Psoas muscle (tissue), 7 donors: ENCODE measurements at regions not wholly inside any gene's neighbourhood (a gene's known extent, or its start where the extent isn't known, plus 50 kb on each side); places are given as distances from the start of the nearest gene placed in this dataset.

Experiments
- ATAC-seq, 4 donors: fragments of 200-7000 bp; cut with Tn5 transposase; one replicate each; pipeline ENCODE4 v1.9.1; 2020; ENCODE audit warnings: moderate library complexity in 3 of 4, mild to moderate bottlenecking in 2 of 4
- DNase-seq, 2 donors: peaks; one replicate each; pipeline ENCODE4 v3.0.0-alpha.2; 2020
- H3K27ac ChIP-seq: fragments of 200-600 bp; one replicate; pipeline ENCODE4 v1.8.0; 2022
- H3K27me3 ChIP-seq, 3 donors: fragments of 200-600 bp in 1 of 3; one replicate each; pipeline versions ENCODE4 v1.6.1 to v1.8.0; 2013 to 2022; ENCODE audit warnings: low read length in 2 of 3, mild to moderate bottlenecking in 2 of 3, moderate library complexity in 1 of 3; ENCODE audit not compliant: insufficient read depth in 3 of 3
- H3K36me3 ChIP-seq, 2 donors: fragments of 200-600 bp in 1 of 2; one replicate each; pipeline versions ENCODE4 v1.6.1 to v1.8.0; 2013 to 2022; ENCODE audit warnings: low read depth in 1 of 2, mild to moderate bottlenecking in 1 of 2, moderate library complexity in 1 of 2; ENCODE audit not compliant: insufficient read depth in 1 of 2
- H3K4me1 ChIP-seq: fragments of 200-600 bp; one replicate; pipeline ENCODE4 v1.8.0; 2022
- H3K4me3 ChIP-seq: fragments of 200-600 bp; one replicate; pipeline ENCODE4 v1.8.0; 2022; ENCODE audit warnings: mild to moderate bottlenecking
- H3K9me3 ChIP-seq: fragments of 200-600 bp; one replicate; pipeline ENCODE4 v1.8.0; 2022
- WGBS, 3 donors: extraction: QIAGEN DNeasy Blood & Tissue Kit; methylation state at CpG; one replicate each; pipeline versions ENCODE4 v1.1.6 to v1.1.7; 2013; 5-methylcytosine and 5-hydroxymethylcytosine counted together
- intact Hi-C, 2 donors: fragments of 100-400 bp; cut with DNase I; formaldehyde crosslinking; loops; one replicate each; pipeline versions ENCODE4 v1.11.0 to v1.14.2; 2022
- TF ChIP-seq, protein P1 (sequence below): fragments of 200-600 bp; IDR thresholded peaks from one replicate; pipeline ENCODE4 v1.8.0; 2022; ENCODE audit warnings: antibody characterized with exemption
- donor health status: healthy with polysubstance abuse.
- donor health status: DM: no; HTN: no; CAD: no; lungs with moderate emphysema.
- donor health status: Bipolar disorder and iron deficiency.
- donor health status: healthy.
- donor health status: DM: yes; HTN: yes; CAD: no.
- donor health status: DM: no; HTN: no; CAD: no.
- donor health status: DM: yes; HTN: yes; CAD: no.

GRCh38 chr3:31038086-31038739 is 143.8 kb upstream of the GADL1 start:
- Histone ChIP-seq H3K27me3 (no peaks in the 10 kb centered on the region), H3K36me3 (no peaks in the 10 kb centered on the region), H3K9me3 (no peaks in the 10 kb centered on the region), H3K4me1 (peaks cover 16% of the 10 kb centered on the region), H3K27ac (no peak overlapping the region), H3K4me3 (no peak overlapping the region)
- 97 to 99% (median 97%) methylated on average over 3 of the region's 3 CpGs for WGBS, 3 donors
- DNase-seq, result no peak
- TF ChIP-seq, protein P1, sequence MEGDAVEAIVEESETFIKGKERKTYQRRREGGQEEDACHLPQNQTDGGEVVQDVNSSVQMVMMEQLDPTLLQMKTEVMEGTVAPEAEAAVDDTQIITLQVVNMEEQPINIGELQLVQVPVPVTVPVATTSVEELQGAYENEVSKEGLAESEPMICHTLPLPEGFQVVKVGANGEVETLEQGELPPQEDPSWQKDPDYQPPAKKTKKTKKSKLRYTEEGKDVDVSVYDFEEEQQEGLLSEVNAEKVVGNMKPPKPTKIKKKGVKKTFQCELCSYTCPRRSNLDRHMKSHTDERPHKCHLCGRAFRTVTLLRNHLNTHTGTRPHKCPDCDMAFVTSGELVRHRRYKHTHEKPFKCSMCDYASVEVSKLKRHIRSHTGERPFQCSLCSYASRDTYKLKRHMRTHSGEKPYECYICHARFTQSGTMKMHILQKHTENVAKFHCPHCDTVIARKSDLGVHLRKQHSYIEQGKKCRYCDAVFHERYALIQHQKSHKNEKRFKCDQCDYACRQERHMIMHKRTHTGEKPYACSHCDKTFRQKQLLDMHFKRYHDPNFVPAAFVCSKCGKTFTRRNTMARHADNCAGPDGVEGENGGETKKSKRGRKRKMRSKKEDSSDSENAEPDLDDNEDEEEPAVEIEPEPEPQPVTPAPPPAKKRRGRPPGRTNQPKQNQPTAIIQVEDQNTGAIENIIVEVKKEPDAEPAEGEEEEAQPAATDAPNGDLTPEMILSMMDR, result no peak
- intact Hi-C loops, result no loop called here
- ATAC-seq, result no peak

GRCh38 chr3:31039145-31039544 is 144.7 kb upstream of the GADL1 start:
- Histone ChIP-seq H3K27ac (no peak overlapping the region), H3K4me3 (no peak overlapping the region), H3K36me3 (no peaks in the 10 kb centered on the region), H3K9me3 (no peaks in the 10 kb centered on the region), H3K27me3 (no peaks in the 10 kb centered on the region), H3K4me1 (peaks cover 16% of the 10 kb centered on the region)
- DNase-seq (no peak), ATAC-seq (no peak)
- intact Hi-C loops, result no loop called here
- TF ChIP-seq, protein P1, result no peak
- 70 to 87% (median 84%) methylated on average over 1 of the region's 1 CpG for WGBS, 3 donors

DNA sequence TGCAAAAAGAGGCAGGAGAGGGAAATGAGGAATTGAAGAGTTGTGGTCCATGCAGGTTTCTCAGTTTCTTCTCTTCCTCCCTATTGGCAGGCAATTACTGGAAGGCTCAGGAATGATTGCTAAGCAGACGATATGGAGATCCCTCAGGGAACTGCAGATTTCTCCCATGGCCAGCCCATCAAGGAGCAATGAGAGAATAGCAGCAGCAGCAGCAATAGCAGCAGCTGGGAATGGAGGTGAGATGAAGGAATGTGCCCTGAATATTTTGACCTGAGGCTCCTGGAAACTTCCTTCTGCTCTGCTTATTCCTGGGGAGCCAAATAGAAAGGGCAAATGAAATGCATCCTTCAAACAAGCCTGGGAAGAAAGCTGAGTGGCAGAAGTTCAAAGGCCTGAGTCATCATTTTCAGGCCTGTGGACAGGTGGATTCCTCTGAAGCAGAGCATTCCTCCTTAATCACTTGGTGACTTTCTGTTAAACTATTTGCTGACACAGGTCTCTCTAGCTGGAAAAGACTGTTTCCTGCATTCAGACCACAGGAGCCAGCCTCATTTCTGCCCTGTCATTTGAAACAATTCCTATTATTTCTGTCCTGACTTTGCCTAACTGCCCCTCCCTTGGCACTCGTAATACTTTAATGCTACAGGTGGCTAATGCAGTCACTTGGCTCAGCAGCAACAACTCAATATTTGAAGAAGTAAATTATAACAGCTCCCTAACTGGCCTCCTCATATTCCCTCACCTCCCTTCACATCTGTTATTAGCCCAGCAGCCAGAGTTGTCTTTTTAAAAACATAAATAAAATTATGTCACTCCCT is 146.9 kb upstream of the GADL1 start:
- H3K27ac ChIP-seq, result peak overlapping the region; percentile 62
- intact Hi-C loops, result loop anchor here in 1 of 2 donors (5.0 kb wide), 1 partner anchor 51 kb away; no protein-coding TSS in a partner anchor
- WGBS, 3 donors, result 6 to 21% (median 19%) methylated on average over 2 of the region's 2 CpGs

GRCh38 chr3:31043184-31043819 is 148.8 kb upstream of the GADL1 start:
- H3K4me3 ChIP-seq, result no peak overlapping the region
- H3K4me1 ChIP-seq, result peaks cover 16% of the 10 kb centered on the region
- ATAC-seq, result peak in 1 of 4 donors; percentile 51
- no peak for DNase-seq
- TF ChIP-seq, protein P1, result no peak
- H3K36me3 ChIP-seq, result no peaks in the 10 kb centered on the region
- intact Hi-C loops, result loop anchor here in 1 of 2 donors (5.0 kb wide), 1 partner anchor 49 kb away; no protein-coding TSS in a partner anchor
- H3K27ac ChIP-seq, result no peak overlapping the region
- no peaks in the 10 kb centered on the region for H3K27me3 ChIP-seq
- no peaks in the 10 kb centered on the region for H3K9me3 ChIP-seq
- 75 to 100% (median 81%) methylated on average over 3 of the region's 3 CpGs for whole genome bisulfite sequencing, 3 donors

More for the DNA sequence above, 146.9 kb upstream of the GADL1 start:
- ATAC-seq (peak; percentile 58 to 91 (median 86)), DNase-seq (no peak)
- no peaks in the 10 kb centered on the region for H3K9me3 ChIP-seq
- no peaks in the 10 kb centered on the region for H3K27me3 ChIP-seq
- TF ChIP-seq, protein P1, result no peak
- peaks cover 16% of the 10 kb centered on the region for H3K4me1 ChIP-seq
- no peaks in the 10 kb centered on the region for H3K36me3 ChIP-seq
- no peak overlapping the region for H3K4me3 ChIP-seq
